Activated T-helper 1 cell treated with anti-CD3 and anti-CD28 coated beads, Interleukin-12 subunit alpha, Interleukin-12 subunit beta, Interleukin-2, Interleukin-4 antibody, amounts not matched to agents 30 ng/mL and 10 ng/mL and 1 ng/mL, durations not matched to agents 14 hours and 24 hours and 36 hours (primary cell): ENCODE measurements at regions not wholly inside any gene's neighbourhood (a gene's known extent, or its start where the extent isn't known, plus 50 kb on each side); places are given as distances from the start of the nearest gene placed in this dataset.

ENCODE experiments used
- DNase-seq: peaks from one replicate; pipeline ENCODE4 v3.0.0; 2021; ENCODE audit warnings: low spot score
- H3K27ac Mint-ChIP-seq: one replicate; pipeline ENCODE4 v1.8.0; 2021; ENCODE audit warnings: mild to moderate bottlenecking, mixed read lengths
- H3K27me3 Mint-ChIP-seq: one replicate; pipeline ENCODE4 v1.8.0; 2022; ENCODE audit warnings: mild to moderate bottlenecking, moderate library complexity, mixed read lengths; ENCODE audit not compliant: insufficient read depth
- H3K36me3 Mint-ChIP-seq: one replicate; pipeline ENCODE4 v1.8.0; 2021; ENCODE audit warnings: low read depth, mixed read lengths
- H3K4me1 Mint-ChIP-seq: one replicate; pipeline ENCODE4 v1.8.0; 2021; ENCODE audit warnings: low read depth, mixed read lengths
- H3K4me3 Mint-ChIP-seq: one replicate; pipeline ENCODE4 v1.8.0; 2021; ENCODE audit warnings: mild to moderate bottlenecking, moderate library complexity, mixed read lengths
- H3K9me3 Mint-ChIP-seq: one replicate; pipeline ENCODE4 v1.8.0; 2021; ENCODE audit warnings: mixed read lengths
- intact Hi-C: fragments of 100-400 bp; cut with micrococcal nuclease; formaldehyde crosslinking; loops from one replicate; pipeline ENCODE4 v1.15.1; 2024

GRCh38 chr11:116466191-116466590 is 306.6 kb downstream of the BUD13 start:
- intact Hi-C loops: no loop called here
- Mint-ChIP-seq H3K27me3 (peaks cover 9% of the 10 kb centered on the region), H3K27ac (no peak overlapping the region), H3K36me3 (no peaks in the 10 kb centered on the region), H3K4me1 (no peaks in the 10 kb centered on the region), H3K9me3 (no peaks in the 10 kb centered on the region), H3K4me3 (no peak overlapping the region)
- no peak for DNase-seq

DNA sequence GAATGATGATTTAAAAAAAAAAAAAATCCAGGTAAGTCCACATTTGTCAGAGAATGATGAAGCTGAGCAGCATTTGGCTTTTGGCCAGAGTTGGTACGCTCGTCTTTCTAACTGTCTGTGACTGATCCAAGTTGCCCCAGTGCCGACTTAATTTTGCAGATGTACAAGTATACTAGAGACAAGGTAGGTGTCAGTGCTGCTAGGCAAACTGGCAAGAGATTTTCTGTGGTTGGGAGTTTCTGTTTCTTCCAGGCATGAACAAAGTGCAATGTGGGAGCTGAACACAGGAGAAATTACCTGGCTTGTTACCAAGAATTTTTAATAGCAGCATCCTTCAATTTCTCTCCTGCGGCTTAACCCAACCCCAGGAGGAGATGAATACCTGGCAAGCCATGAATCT is 307.7 kb downstream of the BUD13 start:
- H3K27me3 Mint-ChIP-seq: peaks cover 9% of the 10 kb centered on the region
- H3K4me1 Mint-ChIP-seq: no peaks in the 10 kb centered on the region
- intact Hi-C loops: no loop called here

GRCh38 chr11:116461789-116462188 is 311.0 kb downstream of the BUD13 start:
- Mint-ChIP-seq H3K27me3 (peaks cover 6% of the 10 kb centered on the region), H3K4me3 (no peak overlapping the region), H3K27ac (no peak overlapping the region), H3K9me3 (no peaks in the 10 kb centered on the region), H3K4me1 (no peaks in the 10 kb centered on the region), H3K36me3 (no peaks in the 10 kb centered on the region)
- no peak for DNase-seq
- intact Hi-C loops: no loop called here

More for the DNA sequence above, 307.7 kb downstream of the BUD13 start:
- Mint-ChIP-seq H3K36me3 (no peaks in the 10 kb centered on the region), H3K9me3 (no peaks in the 10 kb centered on the region), H3K4me3 (no peak overlapping the region), H3K27ac (no peak overlapping the region)
- no peak for DNase-seq

- H3K27me3 Mint-ChIP-seq: peaks cover 6% of the 10 kb centered on the region
Observed at GRCh38 chr11:116460156-116460920, 312.4 kb downstream of the BUD13 start.

GRCh38 chr11:116459185-116460045 is 313.4 kb downstream of the BUD13 start:
- Mint-ChIP-seq H3K27ac (no peak overlapping the region), H3K36me3 (no peaks in the 10 kb centered on the region)

More at GRCh38 chr11:116460156-116460920, 312.4 kb downstream of the BUD13 start:
- no peaks in the 10 kb centered on the region for H3K9me3 Mint-ChIP-seq
- intact Hi-C loops: no loop called here
- no peak overlapping the region for H3K4me3 Mint-ChIP-seq
- no peaks in the 10 kb centered on the region for H3K4me1 Mint-ChIP-seq
- no peaks in the 10 kb centered on the region for H3K36me3 Mint-ChIP-seq
- no peak overlapping the region for H3K27ac Mint-ChIP-seq
- no peak for DNase-seq

GRCh38 chr11:116458546-116458945 is 314.2 kb downstream of the BUD13 start:
- Mint-ChIP-seq H3K27ac (no peak overlapping the region), H3K27me3 (peaks cover 6% of the 10 kb centered on the region), H3K9me3 (no peaks in the 10 kb centered on the region), H3K36me3 (no peaks in the 10 kb centered on the region), H3K4me3 (no peak overlapping the region), H3K4me1 (no peaks in the 10 kb centered on the region)
- no peak for DNase-seq
- intact Hi-C loops: no loop called here

More at GRCh38 chr11:116459185-116460045, 313.4 kb downstream of the BUD13 start:
- intact Hi-C loops: no loop called here
- H3K27me3 Mint-ChIP-seq: peaks cover 6% of the 10 kb centered on the region
- DNase-seq: no peak
- no peaks in the 10 kb centered on the region for H3K4me1 Mint-ChIP-seq
- no peaks in the 10 kb centered on the region for H3K9me3 Mint-ChIP-seq
- no peak overlapping the region for H3K4me3 Mint-ChIP-seq

- Mint-ChIP-seq H3K36me3 (no peaks in the 10 kb centered on the region), H3K27ac (no peak overlapping the region), H3K4me1 (no peaks in the 10 kb centered on the region), H3K4me3 (no peak overlapping the region), H3K9me3 (no peaks in the 10 kb centered on the region), H3K27me3 (peaks cover 5% of the 10 kb centered on the region)
- no peak for DNase-seq
- intact Hi-C loops: no loop called here
Observed at GRCh38 chr11:116457336-116458007, 315.3 kb downstream of the BUD13 start.

DNA sequence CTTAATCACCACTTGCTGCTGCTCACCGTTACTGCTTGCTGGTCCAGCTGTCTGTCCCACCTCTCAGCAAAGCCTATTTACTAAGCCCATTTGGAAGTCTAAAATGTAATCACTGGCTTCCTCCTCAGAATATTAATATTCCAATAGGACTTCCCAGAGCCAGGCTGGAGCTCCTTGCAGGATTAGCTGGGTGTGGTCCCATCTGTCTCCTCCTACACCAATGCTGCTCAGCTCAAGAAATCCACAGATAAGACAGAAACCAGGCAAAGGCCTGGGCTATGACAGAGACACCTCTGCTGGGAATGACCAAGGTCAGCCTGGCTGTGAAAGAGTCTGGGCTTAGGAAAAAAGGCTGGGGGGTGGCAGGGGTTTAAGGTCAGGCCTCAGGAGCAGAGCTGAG is 317.8 kb downstream of the BUD13 start:
- H3K9me3 Mint-ChIP-seq: no peaks in the 10 kb centered on the region
- H3K36me3 Mint-ChIP-seq: no peaks in the 10 kb centered on the region
- intact Hi-C loops: loop anchor here (1.0 kb wide), 2 partner anchors 44 to 236 kb away; no protein-coding TSS in a partner anchor
- no peak overlapping the region for H3K27ac Mint-ChIP-seq
- H3K4me3 Mint-ChIP-seq: no peak overlapping the region
- no peaks in the 10 kb centered on the region for H3K27me3 Mint-ChIP-seq
- H3K4me1 Mint-ChIP-seq: no peaks in the 10 kb centered on the region
- no peak for DNase-seq

DNA sequence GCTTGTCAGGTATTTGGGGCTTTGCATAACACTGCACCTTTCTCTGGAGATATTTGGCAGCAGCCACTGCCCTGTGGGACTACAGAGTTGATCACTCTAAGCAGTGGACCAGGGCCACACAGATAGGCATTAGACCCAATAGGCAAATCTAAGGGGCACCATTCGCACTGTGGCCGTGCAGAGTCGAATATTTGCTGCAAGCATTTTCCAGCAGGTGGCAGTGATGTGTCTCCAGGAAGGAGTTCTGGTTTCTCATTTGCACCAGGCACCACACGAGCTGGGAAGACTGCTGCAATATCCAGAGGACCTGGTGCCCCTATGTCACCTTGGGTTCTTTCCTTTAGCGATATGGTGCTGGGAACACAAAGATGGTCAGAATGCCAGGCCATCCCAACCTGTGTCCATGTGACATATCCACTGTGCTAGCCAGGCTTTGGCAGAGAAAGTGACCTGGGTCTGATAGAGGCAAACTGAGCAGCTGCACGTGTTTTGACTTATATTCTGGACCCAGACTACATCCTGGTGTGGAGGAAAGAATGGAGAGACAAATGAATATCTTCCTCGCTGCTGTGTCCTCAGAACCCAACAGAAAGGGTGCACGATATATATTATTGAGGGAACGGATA is 318.7 kb downstream of the BUD13 start:
- intact Hi-C loops: loop anchor here (1.0 kb wide), 2 partner anchors 45 to 237 kb away; no protein-coding TSS in a partner anchor
- Mint-ChIP-seq H3K4me1 (no peaks in the 10 kb centered on the region), H3K27me3 (no peaks in the 10 kb centered on the region), H3K9me3 (no peaks in the 10 kb centered on the region), H3K36me3 (no peaks in the 10 kb centered on the region), H3K27ac (no peak overlapping the region), H3K4me3 (no peak overlapping the region)
- DNase-seq: no peak

DNA sequence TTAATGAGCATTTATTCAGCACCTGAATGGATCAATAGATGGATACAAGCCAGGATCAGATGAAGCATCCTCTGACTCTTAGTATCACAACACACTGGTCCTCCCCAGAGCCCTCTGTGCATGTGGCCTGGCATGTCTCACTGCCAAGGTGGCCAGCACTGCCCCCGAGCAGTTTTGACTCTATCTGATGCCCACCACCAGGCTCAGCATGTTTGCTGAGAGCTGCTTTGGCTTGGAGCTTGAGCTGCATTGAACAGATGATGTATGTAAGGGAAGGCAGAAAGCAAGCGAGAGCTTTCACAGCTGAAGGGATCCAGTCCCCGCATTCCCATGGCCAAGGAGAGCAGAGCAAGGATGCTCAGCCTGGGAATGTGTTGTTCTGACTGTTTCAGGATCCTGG is 320.3 kb downstream of the BUD13 start:
- Mint-ChIP-seq H3K9me3 (no peaks in the 10 kb centered on the region), H3K4me1 (no peaks in the 10 kb centered on the region)

GRCh38 chr11:116449522-116449921 is 323.3 kb downstream of the BUD13 start:
- intact Hi-C loops: no loop called here
- Mint-ChIP-seq H3K27ac (no peak overlapping the region), H3K36me3 (no peaks in the 10 kb centered on the region)

More for the DNA sequence above, 320.3 kb downstream of the BUD13 start:
- intact Hi-C loops: no loop called here
- Mint-ChIP-seq H3K36me3 (no peaks in the 10 kb centered on the region), H3K27ac (no peak overlapping the region), H3K27me3 (no peaks in the 10 kb centered on the region), H3K4me3 (no peak overlapping the region)
- DNase-seq: no peak

GRCh38 chr11:116446048-116446941 is 326.5 kb downstream of the BUD13 start:
- Mint-ChIP-seq H3K4me3 (no peak overlapping the region), H3K36me3 (no peaks in the 10 kb centered on the region), H3K4me1 (no peaks in the 10 kb centered on the region), H3K9me3 (no peaks in the 10 kb centered on the region), H3K27ac (no peak overlapping the region), H3K27me3 (no peaks in the 10 kb centered on the region)
- intact Hi-C loops: no loop called here
- DNase-seq: no peak

More at GRCh38 chr11:116449522-116449921, 323.3 kb downstream of the BUD13 start:
- no peak for DNase-seq
- Mint-ChIP-seq H3K9me3 (no peaks in the 10 kb centered on the region), H3K27me3 (no peaks in the 10 kb centered on the region), H3K4me1 (no peaks in the 10 kb centered on the region), H3K4me3 (no peak overlapping the region)
